ENCODE measurements at regions not wholly inside any gene's neighbourhood (a gene's known extent, or its start where the extent isn't known, plus 50 kb on each side); places are given as distances from the start of the nearest gene placed in this dataset.

DNA sequence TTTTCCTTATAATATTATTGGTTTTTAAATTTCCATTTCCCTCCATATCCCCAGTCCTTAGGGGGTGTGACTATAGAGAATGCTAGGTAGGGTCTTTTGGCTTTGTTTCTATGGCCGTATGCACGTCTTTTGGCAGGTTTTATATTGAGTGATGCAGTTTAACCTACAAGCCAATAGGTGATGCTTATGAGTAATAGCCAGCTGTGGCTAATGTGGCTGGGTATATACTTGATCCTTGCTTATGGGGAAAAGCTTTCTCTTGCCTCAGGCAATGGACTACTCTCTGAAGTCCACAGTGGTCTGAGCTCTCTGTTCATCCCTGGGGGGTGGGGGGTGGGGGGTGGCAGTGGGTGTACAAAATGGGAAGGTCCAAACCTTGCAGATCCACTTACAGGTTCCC is 223.9 kb downstream of the MFSD1 start:
- Histone ChIP-seq H2AFZ (no peak overlapping the region), H3K4me2 (no peak overlapping the region), H3K9me3 (ENCODE audit: low read depth) (peaks cover 6% of the 10 kb centered on the region), H3K27ac (no peak overlapping the region), H4K20me1 (ENCODE audit: insufficient read depth, poor library complexity, severe bottlenecking) (no peaks in the 10 kb centered on the region), H3K4me1 (ENCODE audit: insufficient read depth) (no peaks in the 10 kb centered on the region), H3K79me2 (no peaks in the 10 kb centered on the region), H3K36me3 (replicated peaks; ENCODE audit: insufficient read depth, low read depth) (no peaks in the 10 kb centered on the region), H3K27me3 (no peaks in the 10 kb centered on the region), H3K4me3 (no peak overlapping the region), H3K9me2 (replicated peaks; ENCODE audit: insufficient read depth) (no peaks in the 10 kb centered on the region)
- 56% methylated on average over 2 of the region's 2 CpGs for WGBS (ENCODE audit: low lambda C conversion rate, missing lambda C conversion rate)
- TF ChIP-seq EZH2 (IDR thresholded peaks at IDR 0.05; ENCODE audit: borderline replicate concordance) (no peak), CTCF (IDR thresholded peaks at IDR 0.05; ENCODE audit: poor library complexity) (no peak), EZH2phosphoT487 (IDR thresholded peaks at IDR 0.05; ENCODE audit: low read depth, severe bottlenecking, unreplicated experiment) (no peak)
- DNase-seq (ENCODE audit: low spot score): no peak

- TF ChIP-seq EZH2 (IDR thresholded peaks at IDR 0.05; ENCODE audit: borderline replicate concordance): no peak
- no peak for TF ChIP-seq CTCF (IDR thresholded peaks at IDR 0.05; ENCODE audit: poor library complexity)
- TF ChIP-seq EZH2phosphoT487 (IDR thresholded peaks at IDR 0.05; ENCODE audit: low read depth, severe bottlenecking, unreplicated experiment): no peak
- Histone ChIP-seq H2AFZ (no peak overlapping the region), H4K20me1 (ENCODE audit: insufficient read depth, poor library complexity, severe bottlenecking) (no peaks in the 10 kb centered on the region), H3K36me3 (replicated peaks; ENCODE audit: insufficient read depth, low read depth) (no peaks in the 10 kb centered on the region), H3K79me2 (no peaks in the 10 kb centered on the region), H3K9me2 (replicated peaks; ENCODE audit: insufficient read depth) (no peaks in the 10 kb centered on the region), H3K27ac (no peak overlapping the region), H3K4me1 (ENCODE audit: insufficient read depth) (no peaks in the 10 kb centered on the region), H3K4me2 (no peak overlapping the region), H3K27me3 (no peaks in the 10 kb centered on the region), H3K4me3 (no peak overlapping the region), H3K9me3 (ENCODE audit: low read depth) (peaks cover 6% of the 10 kb centered on the region)
- no peak for DNase-seq (ENCODE audit: low spot score)
- 80% methylated on average over 1 of the region's 1 CpG for WGBS (ENCODE audit: low lambda C conversion rate, missing lambda C conversion rate)
Measured at GRCh38 chr3:159026510-159026909, 224.7 kb downstream of the MFSD1 start.

DNA sequence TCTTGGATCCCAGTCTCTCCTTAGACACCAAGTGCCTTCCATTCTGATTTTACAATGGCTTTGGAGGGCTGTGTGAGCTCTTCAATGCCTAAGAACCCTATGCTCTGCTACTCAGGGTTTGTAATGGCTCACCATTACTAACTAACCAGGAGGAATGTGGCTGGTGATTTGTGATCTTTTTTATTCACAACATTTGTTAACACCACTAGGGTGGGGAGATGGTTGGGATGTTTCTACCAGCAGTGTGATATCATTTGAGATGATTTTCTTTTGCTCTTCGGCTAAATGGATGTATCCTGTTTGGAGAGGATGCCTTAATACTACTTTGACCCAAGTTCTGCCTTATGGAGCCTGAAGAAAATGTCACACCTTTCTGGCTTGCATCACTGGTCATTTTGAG is 226.9 kb downstream of the MFSD1 start:
- H3K9me2 ChIP-seq (replicated peaks; ENCODE audit: insufficient read depth): no peaks in the 10 kb centered on the region
- no peaks in the 10 kb centered on the region for H3K36me3 ChIP-seq (replicated peaks; ENCODE audit: insufficient read depth, low read depth)
- no peak overlapping the region for H3K4me3 ChIP-seq
- no peaks in the 10 kb centered on the region for H3K9me3 ChIP-seq (ENCODE audit: low read depth)
- H2AFZ ChIP-seq: no peak overlapping the region
- TF ChIP-seq EZH2phosphoT487 (IDR thresholded peaks at IDR 0.05; ENCODE audit: low read depth, severe bottlenecking, unreplicated experiment) (no peak), EZH2 (IDR thresholded peaks at IDR 0.05; ENCODE audit: borderline replicate concordance) (no peak)
- no peaks in the 10 kb centered on the region for H3K79me2 ChIP-seq
- no peaks in the 10 kb centered on the region for H3K4me1 ChIP-seq (ENCODE audit: insufficient read depth)
- H3K4me2 ChIP-seq: no peak overlapping the region
- H3K27me3 ChIP-seq: no peaks in the 10 kb centered on the region
- DNase-seq (ENCODE audit: low spot score): no peak
- no peak overlapping the region for H3K27ac ChIP-seq
- WGBS (ENCODE audit: low lambda C conversion rate, missing lambda C conversion rate): 94% methylated on average over 1 of the region's 1 CpG
- no peaks in the 10 kb centered on the region for H4K20me1 ChIP-seq (ENCODE audit: insufficient read depth, poor library complexity, severe bottlenecking)

DNA sequence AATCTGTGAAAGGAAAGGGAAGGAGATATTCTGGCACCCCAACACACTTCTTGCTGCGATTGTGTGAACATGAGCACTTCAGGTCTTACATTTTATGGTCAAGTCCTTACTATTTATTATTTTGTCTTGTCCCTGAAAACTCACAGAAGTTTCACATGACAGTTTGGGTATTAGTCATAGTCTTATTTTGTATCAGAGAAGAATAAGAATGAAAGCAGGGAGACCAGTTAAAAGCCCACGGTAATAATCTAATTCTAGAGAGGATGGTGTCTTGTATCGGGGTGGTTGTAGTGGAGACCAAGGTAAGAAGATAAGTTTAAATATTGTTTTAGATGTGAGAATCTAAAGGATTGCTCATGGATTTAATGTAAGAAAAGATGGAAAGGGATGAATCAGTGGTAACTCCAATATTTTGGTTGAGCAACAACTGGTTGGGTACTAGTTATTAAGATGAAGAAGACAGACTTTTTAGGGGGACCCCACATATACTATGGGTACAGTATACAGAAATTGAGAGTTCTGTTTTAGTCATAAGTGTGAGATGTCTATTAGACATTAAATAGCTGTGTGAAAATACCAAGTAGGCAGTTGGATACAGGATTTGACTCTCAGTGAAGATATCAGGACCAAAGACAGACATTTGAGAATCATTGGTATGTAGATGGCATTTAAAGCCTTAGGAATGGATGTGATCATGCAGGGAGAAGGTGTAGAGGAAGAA is 227.6 kb downstream of the MFSD1 start:
- H3K79me2 ChIP-seq: no peaks in the 10 kb centered on the region
- H2AFZ ChIP-seq: no peak overlapping the region
- H3K4me1 ChIP-seq (ENCODE audit: insufficient read depth): no peaks in the 10 kb centered on the region
- no peaks in the 10 kb centered on the region for H3K36me3 ChIP-seq (replicated peaks; ENCODE audit: insufficient read depth, low read depth)
- WGBS (ENCODE audit: low lambda C conversion rate, missing lambda C conversion rate): 92% methylated on average over 3 of the region's 3 CpGs
- no peaks in the 10 kb centered on the region for H3K9me2 ChIP-seq (replicated peaks; ENCODE audit: insufficient read depth)
- no peak for DNase-seq (ENCODE audit: low spot score)
- no peak overlapping the region for H3K4me3 ChIP-seq
- no peak overlapping the region for H3K4me2 ChIP-seq
- H3K27me3 ChIP-seq: no peaks in the 10 kb centered on the region
- no peak for TF ChIP-seq CTCF (IDR thresholded peaks at IDR 0.05; ENCODE audit: poor library complexity)
- no peak for TF ChIP-seq EZH2 (IDR thresholded peaks at IDR 0.05; ENCODE audit: borderline replicate concordance)
- TF ChIP-seq EZH2phosphoT487 (IDR thresholded peaks at IDR 0.05; ENCODE audit: low read depth, severe bottlenecking, unreplicated experiment): no peak
- no peaks in the 10 kb centered on the region for H3K9me3 ChIP-seq (ENCODE audit: low read depth)
- H4K20me1 ChIP-seq (ENCODE audit: insufficient read depth, poor library complexity, severe bottlenecking): no peaks in the 10 kb centered on the region
- no peak overlapping the region for H3K27ac ChIP-seq

All from hepatocyte (in vitro differentiated cells).